SK-N-SH treated with all-trans-retinoic acid at 6 μM for 48 hours (cell line): ENCODE measurements at regions not wholly inside any gene's neighbourhood (a gene's known extent, or its start where the extent isn't known, plus 50 kb on each side); places are given as distances from the start of the nearest gene placed in this dataset.

ENCODE experiments used
- ATAC-seq: fragments of 200-7000 bp; cut with Tn5 transposase; 3 replicates; pipeline ENCODE4 v1.9.1; 2020; ENCODE audit warnings: mild to moderate bottlenecking, moderate library complexity
- ARNTL ChIP-seq: fragments of 450-650 bp; formaldehyde crosslinking; IDR thresholded peaks from 2 replicates; pipeline ENCODE4 v1.5.0; 2020; ENCODE audit warnings: low read depth, mild to moderate bottlenecking, moderate library complexity, borderline replicate concordance
- BACH2 ChIP-seq: fragments of 250-450 bp; sonication (Bioruptor Pico); IDR thresholded peaks from 2 replicates; pipeline ENCODE4 v1.9.0; 2021; ENCODE audit warnings: mild to moderate bottlenecking, borderline replicate concordance
- CREB5 ChIP-seq: fragments of 250-450 bp; sonication (Bioruptor Pico); IDR thresholded peaks from 2 replicates; pipeline ENCODE4 v1.5.1; 2020; ENCODE audit warnings: low read depth, mild to moderate bottlenecking, moderate library complexity
- CSRNP3 ChIP-seq: fragments of 250-450 bp; sonication (Bioruptor Pico); IDR thresholded peaks from 2 replicates; pipeline ENCODE4 v1.5.1; 2021; ENCODE audit warnings: mild to moderate bottlenecking, moderate library complexity
- ESRRG ChIP-seq: fragments of 250-450 bp; sonication (Bioruptor Pico); IDR thresholded peaks from 2 replicates; pipeline ENCODE4 v1.6.1; 2021; ENCODE audit warnings: mild to moderate bottlenecking
- GLIS3 ChIP-seq: fragments of 250-450 bp; sonication (Bioruptor Pico); IDR thresholded peaks from 2 replicates; pipeline ENCODE4 v1.5.0; 2020; ENCODE audit warnings: mild to moderate bottlenecking, moderate library complexity
- ISL1 ChIP-seq: fragments of 250-450 bp; sonication (Bioruptor Pico); IDR thresholded peaks from 2 replicates; pipeline ENCODE4 v2.1.2; 2022; ENCODE audit warnings: mild to moderate bottlenecking, moderate library complexity
- OSR1 ChIP-seq: fragments of 250-450 bp; sonication (Bioruptor Pico); IDR thresholded peaks from 2 replicates; pipeline ENCODE4 v1.8.0; 2022; ENCODE audit warnings: moderate library complexity, mild to moderate bottlenecking, inconsistent platforms
- PATZ1 ChIP-seq: fragments of 250-450 bp; sonication (Bioruptor Pico); IDR thresholded peaks from 2 replicates; pipeline ENCODE4 v1.8.0; 2020; ENCODE audit warnings: mild to moderate bottlenecking, moderate library complexity, borderline replicate concordance
- PPARA ChIP-seq: fragments of 250-450 bp; sonication (Bioruptor Pico); IDR thresholded peaks from 2 replicates; pipeline ENCODE4 v1.5.0; 2020; ENCODE audit warnings: mild to moderate bottlenecking, borderline replicate concordance
- RARB ChIP-seq: fragments of 250-450 bp; sonication (Bioruptor Pico); IDR thresholded peaks from 2 replicates; pipeline ENCODE4 v1.8.0; 2021; ENCODE audit warnings: mild to moderate bottlenecking, moderate library complexity
- SNAI2 ChIP-seq: fragments of 250-450 bp; sonication (Bioruptor Pico); IDR thresholded peaks from 2 replicates; pipeline ENCODE4 v1.5.0; 2020; ENCODE audit warnings: mild to moderate bottlenecking, moderate library complexity
- TCF4 ChIP-seq: fragments of 250-450 bp; sonication (Bioruptor Pico); IDR thresholded peaks from 2 replicates; pipeline ENCODE4 v1.8.0; 2021; ENCODE audit warnings: mild to moderate bottlenecking, moderate library complexity, borderline replicate concordance
- TOX ChIP-seq: fragments of 250-450 bp; sonication (Bioruptor Pico); IDR thresholded peaks from 2 replicates; pipeline ENCODE4 v1.8.0; 2021; ENCODE audit warnings: mild to moderate bottlenecking, moderate library complexity, borderline replicate concordance
- TSHZ2 ChIP-seq: fragments of 250-450 bp; sonication (Bioruptor Pico); IDR thresholded peaks from 2 replicates; pipeline ENCODE4 v1.5.0; 2020; ENCODE audit warnings: mild to moderate bottlenecking, moderate library complexity
- ZC3H10 ChIP-seq: fragments of 250-450 bp; sonication (Bioruptor Pico); IDR thresholded peaks from 2 replicates; pipeline ENCODE4 v1.5.1; 2021; ENCODE audit warnings: mild to moderate bottlenecking, moderate library complexity
- ZFP3 ChIP-seq: fragments of 250-450 bp; sonication (Bioruptor Pico); IDR thresholded peaks from 2 replicates; pipeline ENCODE4 v1.5.0; 2020; ENCODE audit warnings: mild to moderate bottlenecking, moderate library complexity
- ZFP30 ChIP-seq: fragments of 450-650 bp; formaldehyde crosslinking; IDR thresholded peaks from 2 replicates; pipeline ENCODE4 v1.5.0; 2022; ENCODE audit warnings: mild to moderate bottlenecking, moderate library complexity
- ZNF70 ChIP-seq: fragments of 450-650 bp; formaldehyde crosslinking; IDR thresholded peaks from 2 replicates; pipeline ENCODE4 v1.5.0; 2020; ENCODE audit warnings: mild to moderate bottlenecking, moderate library complexity

- TF ChIP-seq CSRNP3 (CRISPR knock-in tag) = no peak
- no peak for TF ChIP-seq ESRRG (CRISPR knock-in tag)
- TF ChIP-seq PATZ1 (CRISPR knock-in tag) = no peak
- no peak for TF ChIP-seq ARNTL (CRISPR knock-in tag)
- no peak for TF ChIP-seq CREB5 (CRISPR knock-in tag)
- TF ChIP-seq TOX (CRISPR knock-in tag) = no peak
- TF ChIP-seq BACH2 (CRISPR knock-in tag) = no peak
- TF ChIP-seq TSHZ2 = no peak
- TF ChIP-seq ZC3H10 = peak; percentile 49; the same call in 1 of the 2 replicates
- TF ChIP-seq OSR1 = no peak
- no peak for TF ChIP-seq PPARA
- TF ChIP-seq ISL1 (CRISPR knock-in tag) = peak; percentile 81
- no peak for TF ChIP-seq ZFP3 (CRISPR knock-in tag)
- no peak for TF ChIP-seq ZFP30 (CRISPR knock-in tag)
- TF ChIP-seq TCF4 (CRISPR knock-in tag) = no peak
- ATAC-seq = peak; percentile 60
Observed at GRCh38 chr13:85742355-85742754, 56.9 kb downstream of the SLITRK6 start.

GRCh38 chr13:85741017-85741416 lies 58.2 kb downstream of the SLITRK6 start:
- TF ChIP-seq ESRRG (CRISPR knock-in tag) (no peak), TOX (CRISPR knock-in tag) (no peak), GLIS3 (CRISPR knock-in tag) (no peak), SNAI2 (no peak)
- ATAC-seq = no peak

GRCh38 chr13:85738696-85739320 lies 60.4 kb downstream of the SLITRK6 start:
- TF ChIP-seq ZNF70 (no peak), CREB5 (CRISPR knock-in tag) (no peak), ISL1 (CRISPR knock-in tag) (no peak), ZFP3 (CRISPR knock-in tag) (no peak), OSR1 (no peak), GLIS3 (CRISPR knock-in tag) (no peak), RARB (CRISPR knock-in tag) (no peak), ESRRG (CRISPR knock-in tag) (no peak), SNAI2 (no peak), TOX (CRISPR knock-in tag) (no peak), CSRNP3 (CRISPR knock-in tag) (no peak), ZC3H10 (no peak), ZFP30 (CRISPR knock-in tag) (no peak)
- no peak for ATAC-seq
